Gastrocnemius medialis (tissue), 4 donors: ENCODE measurements at regions not wholly inside any gene's neighbourhood (a gene's known extent, or its start where the extent isn't known, plus 50 kb on each side); places are given as distances from the start of the nearest gene placed in this dataset.

ENCODE experiments used
- POLR2A ChIP-seq, 2 donors: fragments of 450-650 bp; IDR thresholded peaks; one replicate each; pipeline ENCODE4 v1.6.1; 2017; ENCODE audit warnings: antibody characterized with exemption in 2 of 2, mild to moderate bottlenecking in 2 of 2, moderate library complexity in 2 of 2
- TF ChIP-seq, protein P1 (sequence below), 5 experiments: fragments of 450-650 bp in 3 of 5; fragments of 200-600 bp in 2 of 5; sonication (generic) in 2 of 5; IDR thresholded peaks in 4 of 5; conservative IDR thresholded peaks in 1 of 5; 1 replicate in 4 of 5; 2 replicates in 1 of 5; pipeline ENCODE4 v1.5.1; 2016 to 2019; ENCODE audit warnings: antibody characterized with exemption in 5 of 5, mild to moderate bottlenecking in 3 of 5, moderate library complexity in 3 of 5

DNA sequence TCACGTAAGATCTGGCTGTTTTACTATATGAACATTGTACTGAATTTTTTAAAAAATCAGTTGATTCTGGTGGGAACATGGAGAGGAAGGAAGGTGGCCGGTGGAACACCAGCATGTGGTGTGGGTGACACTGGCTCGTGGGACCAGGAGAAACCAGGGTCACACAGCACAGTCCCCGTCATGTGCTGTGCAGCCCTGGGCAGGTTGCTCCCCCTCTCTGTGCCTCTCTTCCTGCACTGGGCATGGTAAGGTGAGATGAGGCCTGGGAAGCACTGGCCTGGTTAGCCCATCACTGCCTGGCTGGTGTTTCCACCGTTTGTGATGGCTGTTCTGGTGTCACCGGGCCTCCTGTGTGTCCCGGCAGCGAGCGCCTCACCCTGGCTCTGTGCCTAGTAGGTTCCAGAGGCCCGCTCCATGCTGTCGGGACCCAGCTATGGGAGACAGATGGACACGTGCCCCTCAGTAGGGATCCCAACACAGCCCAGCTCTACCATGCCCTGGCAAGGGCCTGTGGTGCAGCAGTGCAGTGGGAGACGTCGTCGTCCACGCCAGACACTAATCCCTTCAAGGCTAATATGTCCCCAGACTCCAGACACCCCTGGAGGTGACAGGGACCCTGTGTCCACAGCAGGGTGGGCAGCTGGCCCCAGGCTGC, 88.2 kb upstream of the LINC01488 start:
- TF ChIP-seq, protein P1, sequence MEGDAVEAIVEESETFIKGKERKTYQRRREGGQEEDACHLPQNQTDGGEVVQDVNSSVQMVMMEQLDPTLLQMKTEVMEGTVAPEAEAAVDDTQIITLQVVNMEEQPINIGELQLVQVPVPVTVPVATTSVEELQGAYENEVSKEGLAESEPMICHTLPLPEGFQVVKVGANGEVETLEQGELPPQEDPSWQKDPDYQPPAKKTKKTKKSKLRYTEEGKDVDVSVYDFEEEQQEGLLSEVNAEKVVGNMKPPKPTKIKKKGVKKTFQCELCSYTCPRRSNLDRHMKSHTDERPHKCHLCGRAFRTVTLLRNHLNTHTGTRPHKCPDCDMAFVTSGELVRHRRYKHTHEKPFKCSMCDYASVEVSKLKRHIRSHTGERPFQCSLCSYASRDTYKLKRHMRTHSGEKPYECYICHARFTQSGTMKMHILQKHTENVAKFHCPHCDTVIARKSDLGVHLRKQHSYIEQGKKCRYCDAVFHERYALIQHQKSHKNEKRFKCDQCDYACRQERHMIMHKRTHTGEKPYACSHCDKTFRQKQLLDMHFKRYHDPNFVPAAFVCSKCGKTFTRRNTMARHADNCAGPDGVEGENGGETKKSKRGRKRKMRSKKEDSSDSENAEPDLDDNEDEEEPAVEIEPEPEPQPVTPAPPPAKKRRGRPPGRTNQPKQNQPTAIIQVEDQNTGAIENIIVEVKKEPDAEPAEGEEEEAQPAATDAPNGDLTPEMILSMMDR (IDR thresholded peaks at IDR 0.05 in 4 of 5, conservative IDR thresholded peaks at IDR 0.05 in 1 of 5), result no peak
- TF ChIP-seq POLR2A (IDR thresholded peaks at IDR 0.05), result no peak
